SU-DHL-6 (cell line): ENCODE measurements at regions not wholly inside any gene's neighbourhood (a gene's known extent, or its start where the extent isn't known, plus 50 kb on each side); places are given as distances from the start of the nearest gene placed in this dataset.

Experiments
- CTCF ChIP-seq: fragments of 200-600 bp; sonication (generic); IDR thresholded peaks from one replicate; pipeline ENCODE4 v1.5.1; 2017; ENCODE audit warnings: antibody characterized with exemption, mild to moderate bottlenecking, low read length, moderate library complexity; ENCODE audit not compliant: insufficient read depth, poor library complexity, severe bottlenecking
- EZH2phosphoT487 ChIP-seq: fragments of 200-600 bp; sonication (generic), shearing (Covaris generic); conservative IDR thresholded peaks from 2 replicates; pipeline ENCODE4 v1.6.1; 2018; ENCODE audit warnings: mild to moderate bottlenecking, antibody characterized with exemption, low read length, moderate library complexity, mixed read lengths

- no peak for TF ChIP-seq CTCF
- no peak for TF ChIP-seq EZH2phosphoT487
Observed at GRCh38 chr6:119539066-119539746, 189.6 kb upstream of the MAN1A1 start.
